ENCODE measurements at regions not wholly inside any gene's neighbourhood (a gene's known extent, or its start where the extent isn't known, plus 50 kb on each side); places are given as distances from the start of the nearest gene placed in this dataset.

- no peaks in the 10 kb centered on the region for H4K20me1 ChIP-seq (ENCODE audit: insufficient read depth)
- no TSS peak for BruUV-seq (replicated peaks)
- no peaks in the 10 kb centered on the region for H3K9me2 ChIP-seq (ENCODE audit: insufficient read depth)
- peak overlapping the region; percentile 50; the same call in 1 of the 2 replicates for H2AFZ ChIP-seq
- POLR2A ChIA-PET (ENCODE audit: unreplicated experiment): no interaction called here
- H3K36me3 ChIP-seq (ENCODE audit: low read depth): no peaks in the 10 kb centered on the region
- H3K27ac ChIP-seq: no peak overlapping the region
- H3K4me2 ChIP-seq: peak overlapping the region; percentile 75
- no peaks in the 10 kb centered on the region; the same call in 1 of the 2 replicates for H3K4me1 ChIP-seq (replicated peaks; ENCODE audit: insufficient read depth)
- H3F3A ChIP-seq (ENCODE audit: insufficient read depth, low read depth): no peaks in the 10 kb centered on the region
- intact Hi-C loops (cut with micrococcal nuclease; ENCODE audit: unreplicated experiment): loop anchor here (10.0 kb wide), 1 partner anchor 138 kb away; no protein-coding TSS in a partner anchor
- DNase-seq: peak in 1 of 2 experiments; percentile 46
- no peaks in the 10 kb centered on the region for H3K79me2 ChIP-seq (ENCODE audit: low read depth)
- H3K9me3 ChIP-seq (ENCODE audit: insufficient read depth, low read depth): no peaks in the 10 kb centered on the region; the same call in 1 of the 2 replicates
- peak overlapping the region; percentile 54 for H3K4me3 ChIP-seq
- TF ChIP-seq EZH2 (IDR thresholded peaks at IDR 0.05; ENCODE audit: low read depth): no peak
- TF ChIP-seq, protein P1, sequence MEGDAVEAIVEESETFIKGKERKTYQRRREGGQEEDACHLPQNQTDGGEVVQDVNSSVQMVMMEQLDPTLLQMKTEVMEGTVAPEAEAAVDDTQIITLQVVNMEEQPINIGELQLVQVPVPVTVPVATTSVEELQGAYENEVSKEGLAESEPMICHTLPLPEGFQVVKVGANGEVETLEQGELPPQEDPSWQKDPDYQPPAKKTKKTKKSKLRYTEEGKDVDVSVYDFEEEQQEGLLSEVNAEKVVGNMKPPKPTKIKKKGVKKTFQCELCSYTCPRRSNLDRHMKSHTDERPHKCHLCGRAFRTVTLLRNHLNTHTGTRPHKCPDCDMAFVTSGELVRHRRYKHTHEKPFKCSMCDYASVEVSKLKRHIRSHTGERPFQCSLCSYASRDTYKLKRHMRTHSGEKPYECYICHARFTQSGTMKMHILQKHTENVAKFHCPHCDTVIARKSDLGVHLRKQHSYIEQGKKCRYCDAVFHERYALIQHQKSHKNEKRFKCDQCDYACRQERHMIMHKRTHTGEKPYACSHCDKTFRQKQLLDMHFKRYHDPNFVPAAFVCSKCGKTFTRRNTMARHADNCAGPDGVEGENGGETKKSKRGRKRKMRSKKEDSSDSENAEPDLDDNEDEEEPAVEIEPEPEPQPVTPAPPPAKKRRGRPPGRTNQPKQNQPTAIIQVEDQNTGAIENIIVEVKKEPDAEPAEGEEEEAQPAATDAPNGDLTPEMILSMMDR (conservative IDR thresholded peaks at IDR 0.05): peak; percentile 84
- CTCF ChIA-PET: no interaction called here
- no peaks in the 10 kb centered on the region for H3K27me3 ChIP-seq (ENCODE audit: insufficient read depth, low read depth)
Observed at GRCh38 chr9:117782931-117783788, 79.0 kb downstream of the TLR4 start.

- no peak overlapping the region for H2AFZ ChIP-seq
- no peak for TF ChIP-seq EZH2 (IDR thresholded peaks at IDR 0.05; ENCODE audit: low read depth)
- TF ChIP-seq, protein P1 (conservative IDR thresholded peaks at IDR 0.05): no peak
- BruUV-seq (replicated peaks): no TSS peak
- H3F3A ChIP-seq (ENCODE audit: insufficient read depth, low read depth): no peaks in the 10 kb centered on the region
- no peaks in the 10 kb centered on the region; the same call in 1 of the 2 replicates for H3K4me1 ChIP-seq (replicated peaks; ENCODE audit: insufficient read depth)
- no peak overlapping the region for H3K27ac ChIP-seq
- no peaks in the 10 kb centered on the region; the same call in 1 of the 2 replicates for H3K9me3 ChIP-seq (ENCODE audit: insufficient read depth, low read depth)
- ChIA-PET CTCF (no interaction called here), POLR2A (ENCODE audit: unreplicated experiment) (no interaction called here)
- peak overlapping the region; percentile 54; the same call in 1 of the 2 replicates for H3K4me3 ChIP-seq
- intact Hi-C loops (cut with micrococcal nuclease; ENCODE audit: unreplicated experiment): loop anchor here (10.0 kb wide), 1 partner anchor 139 kb away; no protein-coding TSS in a partner anchor
- H4K20me1 ChIP-seq (ENCODE audit: insufficient read depth): no peaks in the 10 kb centered on the region
- H3K4me2 ChIP-seq: peak overlapping the region; percentile 75
- no peaks in the 10 kb centered on the region for H3K9me2 ChIP-seq (ENCODE audit: insufficient read depth)
- no peaks in the 10 kb centered on the region for H3K79me2 ChIP-seq (ENCODE audit: low read depth)
- no peak for DNase-seq
- H3K36me3 ChIP-seq (ENCODE audit: low read depth): no peaks in the 10 kb centered on the region
- no peaks in the 10 kb centered on the region for H3K27me3 ChIP-seq (ENCODE audit: insufficient read depth, low read depth)
Observed at GRCh38 chr9:117783828-117784227, 79.6 kb downstream of the TLR4 start.

GRCh38 chr9:117784996-117785395 is 80.8 kb downstream of the TLR4 start:
- CTCF ChIA-PET: no interaction called here
- H2AFZ ChIP-seq: no peak overlapping the region
- H3K36me3 ChIP-seq (ENCODE audit: low read depth): no peaks in the 10 kb centered on the region
- no peaks in the 10 kb centered on the region for H3F3A ChIP-seq (ENCODE audit: insufficient read depth, low read depth)
- no peaks in the 10 kb centered on the region for H4K20me1 ChIP-seq (ENCODE audit: insufficient read depth)
- no peak overlapping the region for H3K4me2 ChIP-seq
- H3K27me3 ChIP-seq (ENCODE audit: insufficient read depth, low read depth): no peaks in the 10 kb centered on the region
- no peaks in the 10 kb centered on the region; the same call in 1 of the 2 replicates for H3K4me1 ChIP-seq (replicated peaks; ENCODE audit: insufficient read depth)
- no peaks in the 10 kb centered on the region for H3K79me2 ChIP-seq (ENCODE audit: low read depth)
- H3K9me2 ChIP-seq (ENCODE audit: insufficient read depth): no peaks in the 10 kb centered on the region
- TF ChIP-seq EZH2 (IDR thresholded peaks at IDR 0.05; ENCODE audit: low read depth): no peak
- TF ChIP-seq, protein P1 (conservative IDR thresholded peaks at IDR 0.05): no peak
- BruUV-seq (replicated peaks): no TSS peak
- POLR2A ChIA-PET (ENCODE audit: unreplicated experiment): no interaction called here
- DNase-seq: no peak
- no peak overlapping the region for H3K27ac ChIP-seq
- intact Hi-C loops (cut with micrococcal nuclease; ENCODE audit: unreplicated experiment): loop anchor here (10.0 kb wide), 1 partner anchor 140 kb away; no protein-coding TSS in a partner anchor
- H3K4me3 ChIP-seq: no peak overlapping the region
- no peaks in the 10 kb centered on the region; the same call in 1 of the 2 replicates for H3K9me3 ChIP-seq (ENCODE audit: insufficient read depth, low read depth)
